Keratinocyte (primary cell): ENCODE measurements at regions not wholly inside any gene's neighbourhood (a gene's known extent, or its start where the extent isn't known, plus 50 kb on each side); places are given as distances from the start of the nearest gene placed in this dataset.

Experiments
- CTCF ChIP-seq, 3 experiments: IDR thresholded peaks in 1 of 3; conservative IDR thresholded peaks in 1 of 3; optimal IDR thresholded peaks in 1 of 3; 2 replicates in 2 of 3; 3 replicates in 1 of 3; pipeline versions ENCODE3 to v1.5.1; 2011; ENCODE audit warnings: low read length in 3 of 3, mild to moderate bottlenecking in 3 of 3, moderate library complexity in 2 of 3, control low read depth in 1 of 3, inconsistent platforms in 1 of 3; ENCODE audit not compliant: insufficient read depth in 2 of 3; ENCODE audit errors: extremely low read depth in 1 of 3
- EZH2 ChIP-seq: IDR thresholded peaks from one replicate; pipeline ENCODE4 v1.6.1; 2012; ENCODE audit warnings: inconsistent platforms, mild to moderate bottlenecking, low read length, moderate library complexity

- TF ChIP-seq CTCF (optimal IDR thresholded peaks at IDR 0.05 in 1 of 3, IDR thresholded peaks at IDR 0.05 in 1 of 3, conservative IDR thresholded peaks at IDR 0.05 in 1 of 3; ENCODE audit: extremely low read depth in 1 of 3, insufficient read depth in 2 of 3, low read length in 3 of 3) (no peak), EZH2 (no peak)
Observed at GRCh38 chr2:8006626-8007025, 675.2 kb upstream of the ID2 start.
